ENCODE measurements at regions not wholly inside any gene's neighbourhood (a gene's known extent, or its start where the extent isn't known, plus 50 kb on each side); places are given as distances from the start of the nearest gene placed in this dataset.

GRCh38 chr6:152848919-152849318, 98.3 kb downstream of the VIP start:
- TF ChIP-seq CTCF (IDR thresholded peaks at IDR 0.05; ENCODE audit: insufficient read depth, low read length) (no peak), REST (IDR thresholded peaks at IDR 0.05; ENCODE audit: insufficient replicate concordance, low read depth) (no peak), POLR2AphosphoS5 (IDR thresholded peaks at IDR 0.05; ENCODE audit: low read depth) (no peak), SPI1 (IDR thresholded peaks at IDR 0.05; ENCODE audit: borderline replicate concordance, low read depth) (no peak), GABPA (IDR thresholded peaks at IDR 0.05; ENCODE audit: low read depth) (no peak)
